AG04449 (cell line): ENCODE measurements at regions not wholly inside any gene's neighbourhood (a gene's known extent, or its start where the extent isn't known, plus 50 kb on each side); places are given as distances from the start of the nearest gene placed in this dataset.

ENCODE experiments used
- CTCF ChIA-PET: fragments of 350-600 bp; formaldehyde crosslinking; extraction: SDS; loops from one replicate; lab custom pipeline; 2021; ENCODE audit warnings: antibody characterized with exemption; lab: Yijun Ruan, JAX
- POLR2A ChIA-PET: fragments of 400-600, 350-600 bp; formaldehyde crosslinking; extraction: SDS; loops from one replicate; lab custom pipeline; 2020; ENCODE audit warnings: antibody characterized with exemption, inconsistent platforms; lab: Yijun Ruan, JAX
- DNase-seq: peaks from one replicate; pipeline ENCODE4 v3.0.0-alpha.2; 2010; ENCODE audit warnings: low read depth, low spot score
- H3K4me3 ChIP-seq: 2 replicates; pipeline ENCODE4 v1.5.1; 2011; ENCODE audit warnings: low read depth, mild to moderate bottlenecking, control low read depth, low read length
- CTCF ChIP-seq: IDR thresholded peaks from one replicate; pipeline ENCODE4 v1.5.1; 2011; ENCODE audit warnings: mild to moderate bottlenecking, moderate library complexity, low read length, control low read depth, inconsistent platforms; ENCODE audit not compliant: insufficient read depth; ENCODE audit errors: missing control alignments

DNA sequence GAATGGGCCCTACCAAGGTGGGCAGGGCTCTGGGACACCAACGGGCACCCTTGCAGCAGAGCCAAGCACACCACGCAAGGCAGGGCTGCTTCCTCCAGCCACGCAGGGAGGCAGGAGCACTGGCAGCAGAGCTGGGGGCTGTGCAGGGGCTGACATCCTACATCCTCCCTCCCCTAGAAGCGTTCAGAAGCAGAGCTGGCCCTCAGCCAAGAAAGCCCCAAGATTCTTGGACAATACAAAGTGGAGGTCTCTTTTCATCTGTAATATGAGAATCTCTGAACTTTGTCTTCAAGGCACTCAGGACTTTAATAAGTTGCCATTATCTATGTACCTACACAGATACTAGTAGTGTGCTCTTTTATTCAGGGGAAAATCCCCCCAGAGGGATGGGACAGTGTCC is 128.1 kb upstream of the AGAP1 start:
- TF ChIP-seq CTCF = no peak
- H3K4me3 ChIP-seq = no peak overlapping the region
- ChIA-PET POLR2A (no interaction called here), CTCF (no interaction called here)
- DNase-seq = no peak

GRCh38 chr2:235366390-235366789 is 127.5 kb upstream of the AGAP1 start:
- POLR2A ChIA-PET = no interaction called here
- no peak for DNase-seq
- CTCF ChIA-PET = no interaction called here
- TF ChIP-seq CTCF = no peak
- no peak overlapping the region for H3K4me3 ChIP-seq

GRCh38 chr2:235366807-235367206 is 127.0 kb upstream of the AGAP1 start:
- no peak overlapping the region for H3K4me3 ChIP-seq
- ChIA-PET POLR2A (no interaction called here), CTCF (no interaction called here)
- no peak for TF ChIP-seq CTCF
- no peak for DNase-seq

GRCh38 chr2:235371018-235371417 is 122.8 kb upstream of the AGAP1 start:
- no peak overlapping the region for H3K4me3 ChIP-seq
- DNase-seq = no peak
- TF ChIP-seq CTCF = no peak
- POLR2A ChIA-PET = no interaction called here
- CTCF ChIA-PET = no interaction called here

GRCh38 chr2:235373171-235373570 is 120.7 kb upstream of the AGAP1 start:
- H3K4me3 ChIP-seq = no peak overlapping the region
- TF ChIP-seq CTCF = no peak
- DNase-seq = no peak
- CTCF ChIA-PET = interaction anchor here (1.5 kb wide), 1 partner anchor 237 kb away, joined by 4 read pairs; no protein-coding TSS in a partner anchor
- POLR2A ChIA-PET = no interaction called here

DNA sequence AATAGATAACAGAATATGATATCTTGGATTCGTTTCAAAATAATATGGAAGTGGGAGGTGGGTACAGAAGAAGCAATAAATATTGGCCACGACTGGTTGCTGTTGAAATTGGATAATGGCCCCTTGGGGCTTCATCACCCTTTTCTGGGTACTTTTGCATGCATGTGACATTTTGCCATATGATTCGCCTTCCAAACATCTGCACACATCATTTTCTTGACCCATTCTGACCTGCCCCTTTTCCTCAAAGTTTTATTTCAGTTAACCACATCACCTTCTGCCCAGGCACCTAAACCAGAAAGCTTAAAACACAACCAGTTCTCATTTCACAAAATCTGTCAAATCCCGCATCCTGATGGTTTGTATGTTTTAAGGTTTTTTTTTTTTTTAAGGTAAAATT is 116.7 kb upstream of the AGAP1 start:
- CTCF ChIA-PET = no interaction called here

More for the DNA sequence above, 116.7 kb upstream of the AGAP1 start:
- no peak overlapping the region for H3K4me3 ChIP-seq
- POLR2A ChIA-PET = no interaction called here
- DNase-seq = no peak
- no peak for TF ChIP-seq CTCF
